Activated CD8-positive, alpha-beta T cell treated with anti-CD3 and anti-CD28 coated beads for 36 hours (primary cell): ENCODE measurements at regions not wholly inside any gene's neighbourhood (a gene's known extent, or its start where the extent isn't known, plus 50 kb on each side); places are given as distances from the start of the nearest gene placed in this dataset.

Experiments
- ATAC-seq: fragments of 200-7000 bp; cut with Tn5 transposase; one replicate; pipeline ENCODE4 v1.10.0; 2021; ENCODE audit warnings: mild to moderate bottlenecking, moderate library complexity
- CTCF ChIA-PET: fragments of 350-600 bp; sonication (Branson Sonifier 250); formaldehyde crosslinking; loops from one replicate; lab custom pipeline; 2021; ENCODE audit warnings: antibody characterized with exemption; lab: Charles Lee
- POLR2A ChIA-PET: fragments of 350-600 bp; sonication (Branson Sonifier 250); formaldehyde crosslinking; loops from one replicate; lab custom pipeline; 2021; ENCODE audit warnings: antibody characterized with exemption; lab: Charles Lee
- DNase-seq: peaks from one replicate; pipeline ENCODE4 v3.0.0-alpha.2; 2020
- H3K27ac Mint-ChIP-seq: one replicate; pipeline ENCODE4 v1.8.0; 2021; ENCODE audit warnings: mild to moderate bottlenecking, mixed read lengths
- H3K27me3 Mint-ChIP-seq: one replicate; pipeline ENCODE4 v1.8.0; 2021; ENCODE audit warnings: mixed read lengths
- H3K36me3 Mint-ChIP-seq: one replicate; pipeline ENCODE4 v1.8.0; 2021; ENCODE audit warnings: low read depth, mixed read lengths
- H3K4me1 Mint-ChIP-seq: one replicate; pipeline ENCODE4 v1.8.0; 2021; ENCODE audit warnings: low read depth, mixed read lengths
- H3K4me3 Mint-ChIP-seq: one replicate; pipeline ENCODE4 v1.8.0; 2021; ENCODE audit warnings: mild to moderate bottlenecking, moderate library complexity, mixed read lengths
- H3K9me3 Mint-ChIP-seq: one replicate; pipeline ENCODE4 v1.8.0; 2021; ENCODE audit warnings: mixed read lengths
- CTCF ChIP-seq: fragments of 200-600 bp; IDR thresholded peaks from one replicate; pipeline ENCODE4 v1.8.0; 2022; ENCODE audit warnings: antibody characterized with exemption, mild to moderate bottlenecking
- intact Hi-C: fragments of 100-400 bp; cut with micrococcal nuclease; formaldehyde crosslinking; loops from one replicate; pipeline ENCODE4 v1.10.0; 2022

- no peak for TF ChIP-seq CTCF
- no peaks in the 10 kb centered on the region for H3K36me3 Mint-ChIP-seq
- ATAC-seq (no peak), DNase-seq (no peak)
- H3K27me3 Mint-ChIP-seq = no peaks in the 10 kb centered on the region
- ChIA-PET POLR2A (no interaction called here), CTCF (no interaction called here)
- H3K4me1 Mint-ChIP-seq = no peaks in the 10 kb centered on the region
- no peak overlapping the region for H3K4me3 Mint-ChIP-seq
- peaks cover 20% of the 10 kb centered on the region for H3K9me3 Mint-ChIP-seq
- intact Hi-C loops = no loop called here
- H3K27ac Mint-ChIP-seq = no peak overlapping the region
Observed at GRCh38 chr3:176399193-176399592, 798.1 kb downstream of the TBL1XR1 start.

GRCh38 chr3:176395240-176395639 lies 802.0 kb downstream of the TBL1XR1 start:
- DNase-seq (no peak), ATAC-seq (no peak)
- no peaks in the 10 kb centered on the region for H3K4me1 Mint-ChIP-seq
- no peak for TF ChIP-seq CTCF
- H3K9me3 Mint-ChIP-seq = peaks cover 30% of the 10 kb centered on the region
- POLR2A ChIA-PET = no interaction called here
- no peak overlapping the region for H3K4me3 Mint-ChIP-seq
- CTCF ChIA-PET = no interaction called here
- intact Hi-C loops = no loop called here
- no peaks in the 10 kb centered on the region for H3K27me3 Mint-ChIP-seq
- no peaks in the 10 kb centered on the region for H3K36me3 Mint-ChIP-seq
- no peak overlapping the region for H3K27ac Mint-ChIP-seq

- Mint-ChIP-seq H3K27ac (no peak overlapping the region), H3K9me3 (peaks cover 1% of the 10 kb centered on the region), H3K4me3 (no peak overlapping the region), H3K27me3 (no peaks in the 10 kb centered on the region), H3K4me1 (no peaks in the 10 kb centered on the region), H3K36me3 (no peaks in the 10 kb centered on the region)
- TF ChIP-seq CTCF = no peak
- ChIA-PET POLR2A (no interaction called here), CTCF (no interaction called here)
- DNase-seq (no peak), ATAC-seq (no peak)
- intact Hi-C loops = no loop called here
Observed at GRCh38 chr3:176378789-176379188, 818.5 kb downstream of the TBL1XR1 start.

GRCh38 chr3:176376531-176376930 lies 820.8 kb downstream of the TBL1XR1 start:
- Mint-ChIP-seq H3K4me3 (no peak overlapping the region), H3K4me1 (no peaks in the 10 kb centered on the region), H3K27ac (no peak overlapping the region), H3K27me3 (no peaks in the 10 kb centered on the region), H3K9me3 (no peaks in the 10 kb centered on the region), H3K36me3 (no peaks in the 10 kb centered on the region)
- DNase-seq (no peak), ATAC-seq (no peak)
- intact Hi-C loops = no loop called here
- ChIA-PET POLR2A (no interaction called here), CTCF (no interaction called here)
- no peak for TF ChIP-seq CTCF

- no peaks in the 10 kb centered on the region for H3K27me3 Mint-ChIP-seq
- no peak overlapping the region for H3K4me3 Mint-ChIP-seq
- ATAC-seq (no peak), DNase-seq (no peak)
- ChIA-PET CTCF (no interaction called here), POLR2A (no interaction called here)
- no peaks in the 10 kb centered on the region for H3K4me1 Mint-ChIP-seq
- H3K36me3 Mint-ChIP-seq = no peaks in the 10 kb centered on the region
- H3K27ac Mint-ChIP-seq = no peak overlapping the region
- H3K9me3 Mint-ChIP-seq = no peaks in the 10 kb centered on the region
- intact Hi-C loops = no loop called here
- no peak for TF ChIP-seq CTCF
Observed at GRCh38 chr3:176375519-176375918, 821.8 kb downstream of the TBL1XR1 start.
